HepG2 (cell line): ENCODE measurements at regions not wholly inside any gene's neighbourhood (a gene's known extent, or its start where the extent isn't known, plus 50 kb on each side); places are given as distances from the start of the nearest gene placed in this dataset.

Source experiments
- ATAC-seq: fragments of 200-7000 bp; cut with Tn5 transposase; 3 replicates; pipeline ENCODE4 v1.9.1; 2020; ENCODE audit warnings: mild to moderate bottlenecking, moderate library complexity
- BruUV-seq: library from RNA; stranded (reverse); fragments of 400-500 nt; replicated peaks from 2 replicates; lab custom pipeline; 2021; lab: Mats Ljungman, UMichigan
- CTCF ChIA-PET: fragments of 300-600 bp; formaldehyde crosslinking; extraction: SDS; loops from one replicate; lab custom pipeline; 2021; ENCODE audit warnings: low total read pairs, inconsistent platforms, low intra/inter-chr PET ratio; lab: Yijun Ruan, JAX
- POLR2A ChIA-PET: fragments of 350-600 bp; sonication (Branson Sonifier 250); formaldehyde crosslinking; loops from one replicate; lab custom pipeline; 2020; ENCODE audit warnings: antibody characterized with exemption, inconsistent platforms; lab: Yijun Ruan, JAX
- DNase-seq: peaks from one replicate; pipeline ENCODE4 v3.0.0-alpha.2; 2015; ENCODE audit warnings: low spot score
- FAIRE-seq: peaks from 3 replicates; lab custom pipeline; 2011; peaks lifted over from hg19 to GRCh38; lab: Jason Lieb, UNC
- H2AFZ ChIP-seq: one replicate; pipeline ENCODE4 v1.6.1; 2011; ENCODE audit warnings: low read length, inconsistent platforms
- H3K27ac ChIP-seq: fragments of 300-600 bp; 3 replicates; pipeline ENCODE4 v1.8.0; 2011; ENCODE audit warnings: mixed run types, mild to moderate bottlenecking, mixed read lengths, low read length, inconsistent platforms; ENCODE audit not compliant: insufficient read depth; ENCODE audit errors: extremely low read length
- H3K27me3 ChIP-seq, 2 experiments: fragments of 200-600 bp in 1 of 2; 2 replicates in 1 of 2; 3 replicates in 1 of 2; pipeline versions ENCODE4 v1.6.0 to v1.8.0; 2011; ENCODE audit warnings: low read length in 2 of 2, mild to moderate bottlenecking in 2 of 2, moderate library complexity in 2 of 2, inconsistent platforms in 1 of 2; ENCODE audit not compliant: insufficient read depth in 2 of 2, control insufficient read depth in 1 of 2
- H3K36me3 ChIP-seq, 2 experiments: fragments of 200-600 bp in 1 of 2; replicated peaks in 1 of 2; 2 replicates in 1 of 2; 3 replicates in 1 of 2; pipeline versions ENCODE4 v1.5.1 to v1.8.0; 2011; ENCODE audit warnings: low read length in 2 of 2, inconsistent platforms in 1 of 2; ENCODE audit not compliant: insufficient read depth in 2 of 2, control insufficient read depth in 1 of 2
- H3K4me1 ChIP-seq: 2 replicates; pipeline ENCODE4 v1.5.1; 2012; ENCODE audit warnings: low read length, inconsistent platforms; ENCODE audit not compliant: insufficient read depth
- H3K4me2 ChIP-seq: 2 replicates; pipeline ENCODE4 v1.6.0; 2011; ENCODE audit warnings: low read depth, low read length, inconsistent platforms
- H3K4me3 ChIP-seq, 3 experiments: fragments of 200-600 bp in 1 of 3; sonication (generic), shearing (Covaris generic) in 1 of 3; replicated peaks in 1 of 3; 2 replicates each; pipeline ENCODE4 v1.5.1; 2011 to 2016; ENCODE audit warnings: low read length in 3 of 3, inconsistent platforms in 2 of 3, low read depth in 2 of 3, mild to moderate bottlenecking in 2 of 3, control low read depth in 1 of 3, mixed read lengths in 1 of 3; ENCODE audit not compliant: insufficient read depth in 1 of 3
- H3K79me2 ChIP-seq: one replicate; pipeline ENCODE4 v1.6.1; 2011; ENCODE audit warnings: low read length, inconsistent platforms; ENCODE audit not compliant: insufficient read depth
- H3K9ac ChIP-seq: 2 replicates; pipeline ENCODE4 v1.6.0; 2011; ENCODE audit warnings: mild to moderate bottlenecking, low read depth, low read length, inconsistent platforms; ENCODE audit not compliant: insufficient read depth
- H3K9me3 ChIP-seq: 2 replicates; pipeline ENCODE4 v1.5.1; 2012; ENCODE audit warnings: mild to moderate bottlenecking, low read length
- H4K20me1 ChIP-seq: 2 replicates; pipeline ENCODE4 v1.6.0; 2011; ENCODE audit warnings: inconsistent platforms, mild to moderate bottlenecking, low read length, moderate library complexity; ENCODE audit not compliant: insufficient read depth
- BCL6 ChIP-seq: IDR thresholded peaks from 2 replicates; pipeline ENCODE4 v1.6.1; 2016; ENCODE audit warnings: missing genetic modification reagents, missing compliant biosample characterization
- CENPT ChIP-seq: sonication (generic); formaldehyde crosslinking; IDR thresholded peaks from 2 replicates; pipeline ENCODE4 v1.8.0; 2022; ENCODE audit warnings: low read depth, mild to moderate bottlenecking, moderate library complexity, missing genetic modification reagents
- ELF3 ChIP-seq: IDR thresholded peaks from 2 replicates; pipeline ENCODE4 v1.6.1; 2016; ENCODE audit warnings: missing genetic modification reagents, missing compliant biosample characterization
- JARID2 ChIP-seq: sonication (generic); formaldehyde crosslinking; IDR thresholded peaks from 2 replicates; pipeline ENCODE4 v1.8.1; 2023; ENCODE audit warnings: missing genetic modification reagents, inconsistent platforms; ENCODE audit not compliant: insufficient replicate concordance
- NFRKB ChIP-seq: fragments of 450-650 bp; IDR thresholded peaks from 2 replicates; pipeline ENCODE4 v1.6.1; 2017
- RELA ChIP-seq: sonication (generic); formaldehyde crosslinking; IDR thresholded peaks from 2 replicates; pipeline ENCODE4 v1.4.0; 2020; ENCODE audit warnings: missing genetic modification reagents
- TFDP1 ChIP-seq: IDR thresholded peaks from 2 replicates; pipeline ENCODE4 v1.6.1; 2016; ENCODE audit warnings: missing compliant biosample characterization, missing genetic modification reagents, borderline replicate concordance
- THAP9 ChIP-seq: sonication (generic); formaldehyde crosslinking; IDR thresholded peaks from 2 replicates; pipeline ENCODE4; 2020; ENCODE audit warnings: missing genetic modification reagents, mild to moderate bottlenecking, borderline replicate concordance
- ZBTB33 ChIP-seq: sonication (generic); formaldehyde crosslinking; IDR thresholded peaks from 2 replicates; pipeline ENCODE4 v1.4.0; 2020; ENCODE audit warnings: missing genetic modification reagents
- ZNF234 ChIP-seq: sonication (generic); formaldehyde crosslinking; conservative IDR thresholded peaks from 2 replicates; pipeline ENCODE4 v1.5.1; 2020; ENCODE audit warnings: mild to moderate bottlenecking, missing genetic modification reagents
- ZNF567 ChIP-seq: sonication (generic); formaldehyde crosslinking; IDR thresholded peaks from 2 replicates; pipeline ENCODE4 v1.8.1; 2023; ENCODE audit warnings: mild to moderate bottlenecking, missing genetic modification reagents, borderline replicate concordance
- ZNF749 ChIP-seq: sonication (generic); formaldehyde crosslinking; IDR thresholded peaks from 2 replicates; pipeline ENCODE4 v1.8.0; 2022; ENCODE audit warnings: mild to moderate bottlenecking, missing genetic modification reagents, moderate library complexity, borderline replicate concordance
- ZNF841 ChIP-seq: sonication (generic); formaldehyde crosslinking; IDR thresholded peaks from 2 replicates; pipeline ENCODE4 v1.8.1; 2023; ENCODE audit warnings: missing genetic modification reagents, borderline replicate concordance
- WGBS: methylation state at CpG from one replicate; pipeline ENCODE4 v1.1.6; 2017; ENCODE audit warnings: low lambda C conversion rate; 5-methylcytosine and 5-hydroxymethylcytosine counted together
- in situ Hi-C: cut with HindIII; loops from 2 replicates; pipeline ENCODE4 v1.10.0; 2017; ENCODE audit warnings: low pct_unique_long_range_greater_than_20kb; ENCODE audit not compliant: extremely low pct_ligation_motif_present
- intact Hi-C: fragments of 100-400 bp; cut with micrococcal nuclease; formaldehyde crosslinking; loops from one replicate; pipeline ENCODE4 v1.10.0; 2022; ENCODE audit not compliant: unreplicated experiment

GRCh38 chr13:90239130-90239529 is 1108.4 kb upstream of the MIR17HG start (continued):
- TF ChIP-seq TFDP1 (CRISPR knock-in tag) = no peak
- no peak for TF ChIP-seq CENPT

DNA sequence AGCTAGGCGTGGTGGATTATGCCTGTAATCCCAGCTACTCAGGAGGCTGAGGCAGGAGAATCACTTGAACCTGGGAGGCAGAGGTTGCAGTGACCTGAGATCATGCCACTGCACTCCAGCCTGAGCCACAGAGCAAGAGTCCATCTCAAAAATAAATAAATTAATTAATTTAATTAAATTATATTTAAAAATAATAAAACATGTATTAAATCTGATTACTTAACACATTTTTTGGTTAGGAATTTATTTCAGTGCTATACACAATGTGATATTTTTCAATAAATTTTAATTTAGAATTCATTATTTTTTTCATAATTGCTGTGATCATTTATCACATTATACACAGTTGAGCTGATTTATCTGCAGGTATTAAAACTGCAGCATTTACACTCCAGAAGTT is 1101.5 kb upstream of the MIR17HG start:
- H4K20me1 ChIP-seq = no peaks in the 10 kb centered on the region
- POLR2A ChIA-PET = no interaction called here
- H3K79me2 ChIP-seq = no peaks in the 10 kb centered on the region
- H2AFZ ChIP-seq = no peak overlapping the region
- TF ChIP-seq RELA (CRISPR knock-in tag) = no peak
- no peak for TF ChIP-seq ELF3 (CRISPR knock-in tag)
- TF ChIP-seq THAP9 (CRISPR knock-in tag) = no peak
- TF ChIP-seq BCL6 (CRISPR knock-in tag) = no peak
- TF ChIP-seq ZBTB33 (CRISPR knock-in tag) = no peak
- TF ChIP-seq NFRKB = no peak
- TF ChIP-seq JARID2 (CRISPR knock-in tag) = no peak
- no peak for TF ChIP-seq ZNF567 (CRISPR knock-in tag)
- no peak for TF ChIP-seq ZNF234
- TF ChIP-seq ZNF841 = no peak
- no peak for TF ChIP-seq ZNF749 (CRISPR knock-in tag)
- intact Hi-C loops = no loop called here
- no TSS peak for BruUV-seq
- H3K4me3 ChIP-seq = no peak overlapping the region
- WGBS = 38% methylated on average over 1 of the region's 1 CpG
- H3K27me3 ChIP-seq = no peaks in the 10 kb centered on the region
- no peak overlapping the region for H3K4me2 ChIP-seq
- ATAC-seq (no peak), DNase-seq (no peak), FAIRE-seq (no peak)
- in situ Hi-C loops = no loop called here
- H3K4me1 ChIP-seq = no peaks in the 10 kb centered on the region
- no peaks in the 10 kb centered on the region for H3K36me3 ChIP-seq
- peaks cover 5% of the 10 kb centered on the region for H3K9me3 ChIP-seq
- CTCF ChIA-PET = no interaction called here
- no peak overlapping the region for H3K27ac ChIP-seq
- no peak overlapping the region for H3K9ac ChIP-seq
